GM21723 (cell line): ENCODE measurements at regions not wholly inside any gene's neighbourhood (a gene's known extent, or its start where the extent isn't known, plus 50 kb on each side); places are given as distances from the start of the nearest gene placed in this dataset.
A peak's percentile ranks its signal among the peaks of the same experiment; 100 is the strongest.
"Not testable (repeated sequence)": the region's sequence is repeated elsewhere in the genome, so short reads cannot be mapped to it uniquely, and the experiment has no call there.

ENCODE experiments used
- ATAC-seq: cut with Tn5 transposase; IDR thresholded peaks from one replicate; pipeline ENCODE4 v1.9.1; 2021; ENCODE audit warnings: mild to moderate bottlenecking, moderate library complexity; ENCODE audit not compliant: unreplicated experiment

GRCh38 chr2:226540204-226540994 is 259.2 kb downstream of the IRS1 start:
- ATAC-seq, result no peak

GRCh38 chr2:226536410-226536809 is 263.2 kb downstream of the IRS1 start:
- ATAC-seq, result no peak

DNA sequence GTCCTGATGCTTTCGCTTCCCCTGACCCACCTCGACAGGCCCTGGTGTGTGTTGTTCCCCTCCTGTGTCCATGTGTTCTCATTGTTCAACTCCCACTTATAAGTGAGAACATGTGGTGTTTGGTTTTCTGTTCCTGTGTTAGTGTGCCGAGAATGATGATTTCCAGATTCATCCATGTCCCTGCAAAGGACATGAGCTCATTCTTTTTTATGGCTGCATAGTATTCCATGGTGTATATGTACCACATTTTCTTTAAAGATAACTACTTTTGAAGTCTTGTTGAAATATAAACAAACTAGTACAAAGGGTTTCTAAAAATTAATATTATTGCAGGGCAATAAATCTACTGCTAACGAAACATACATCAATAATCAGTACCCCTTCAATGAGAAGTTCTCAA is 266.6 kb downstream of the IRS1 start:
- not testable (repeated sequence) for ATAC-seq

DNA sequence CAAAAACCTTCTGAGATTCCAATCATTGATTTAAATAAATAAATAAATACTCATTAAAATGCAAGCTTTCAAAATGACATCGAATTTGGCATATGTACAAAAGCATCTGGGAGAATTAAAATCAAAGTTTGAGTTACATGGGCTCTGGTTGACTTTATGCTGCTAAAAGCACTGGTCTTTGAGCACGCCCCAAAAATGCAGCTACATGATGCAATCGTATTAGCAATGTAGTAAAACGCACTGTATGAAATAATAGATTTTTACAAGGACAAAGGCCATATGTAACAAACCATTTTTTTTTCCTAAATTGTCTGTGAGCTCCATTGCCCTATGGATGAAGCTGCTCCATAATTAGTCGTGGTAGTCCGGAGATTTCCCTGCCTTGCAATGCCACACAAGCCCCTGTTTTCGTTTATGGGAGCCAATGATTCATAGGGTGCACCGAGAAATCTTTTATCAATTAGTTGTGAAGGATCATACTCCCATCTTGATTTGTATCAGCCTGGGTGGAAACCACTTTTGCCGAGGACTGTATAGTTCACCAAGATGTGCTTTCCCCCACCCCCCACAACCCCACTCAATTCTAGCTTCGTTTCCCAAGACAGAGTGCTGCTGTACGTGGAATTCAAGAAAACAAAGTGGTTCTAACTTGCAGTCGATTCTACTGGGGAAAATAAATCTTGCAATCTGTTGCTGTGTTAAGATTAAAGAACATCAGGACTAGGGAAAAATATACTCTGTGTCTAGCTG is 268.4 kb downstream of the IRS1 start:
- ATAC-seq, result no peak

GRCh38 chr2:226529556-226529955 is 270.1 kb downstream of the IRS1 start:
- no peak for ATAC-seq

DNA sequence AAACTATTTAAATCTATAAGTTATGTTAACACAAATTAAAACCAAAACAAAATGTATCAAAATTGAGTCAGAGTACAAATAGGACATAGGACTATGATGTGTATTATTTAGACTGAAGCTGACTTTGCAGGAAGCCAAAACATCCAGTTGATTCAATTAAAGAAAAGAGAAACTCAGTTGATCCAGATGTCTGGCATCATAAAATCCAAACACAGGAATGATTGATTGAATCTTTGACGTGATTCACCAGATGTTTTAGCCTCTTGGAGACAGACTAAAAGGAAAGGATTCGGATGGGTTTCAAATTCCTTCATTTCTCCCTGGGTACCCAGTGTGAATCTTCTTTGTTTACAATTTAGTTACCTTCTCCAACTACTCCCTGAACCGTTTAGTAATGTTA is 272.9 kb downstream of the IRS1 start:
- no peak for ATAC-seq

- no peak for ATAC-seq
Measured at GRCh38 chr2:226524381-226524843, 275.2 kb downstream of the IRS1 start.

GRCh38 chr2:226520723-226521122 is 278.9 kb downstream of the IRS1 start:
- no peak for ATAC-seq

DNA sequence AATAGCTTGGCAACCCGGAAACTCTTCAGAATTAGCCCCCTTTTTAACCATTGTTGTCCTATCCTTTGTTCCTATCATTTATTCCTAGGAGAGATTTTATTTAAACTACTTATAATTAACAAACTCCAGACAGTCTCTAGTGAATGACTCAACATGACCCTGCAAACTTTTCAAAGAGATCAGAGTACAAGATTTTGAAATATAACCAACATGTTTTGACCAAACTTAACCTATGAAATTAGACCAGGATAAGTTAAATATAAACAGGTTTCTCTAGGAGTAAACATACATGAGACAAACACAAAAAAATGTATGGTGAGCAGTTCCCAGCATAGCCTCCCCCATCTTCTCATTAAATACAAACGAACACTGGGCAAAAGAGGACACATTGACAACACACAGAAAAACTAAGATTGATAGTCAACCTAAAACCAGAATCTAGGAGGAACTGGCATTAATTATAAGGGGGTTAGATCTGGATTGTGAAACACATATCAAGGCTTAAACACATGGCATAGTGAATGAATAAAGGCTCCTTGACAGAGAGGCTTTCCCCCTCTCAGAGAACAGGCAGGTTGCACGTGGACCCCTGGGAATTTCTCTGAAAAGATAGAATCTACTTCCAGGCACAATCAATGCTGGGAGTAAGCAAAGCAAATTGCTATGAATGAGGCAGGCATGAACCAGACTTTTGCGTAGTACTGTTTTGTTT is 284.1 kb downstream of the IRS1 start:
- no peak for ATAC-seq

- ATAC-seq, result no peak
Measured at GRCh38 chr2:226514895-226515294, 284.7 kb downstream of the IRS1 start.

- no peak for ATAC-seq
Measured at GRCh38 chr2:226511311-226511710, 288.3 kb downstream of the IRS1 start.

GRCh38 chr2:226508683-226509082 is 290.9 kb downstream of the IRS1 start:
- no peak for ATAC-seq

- no peak for ATAC-seq
Measured at GRCh38 chr2:226508005-226508404, 291.6 kb downstream of the IRS1 start.

DNA sequence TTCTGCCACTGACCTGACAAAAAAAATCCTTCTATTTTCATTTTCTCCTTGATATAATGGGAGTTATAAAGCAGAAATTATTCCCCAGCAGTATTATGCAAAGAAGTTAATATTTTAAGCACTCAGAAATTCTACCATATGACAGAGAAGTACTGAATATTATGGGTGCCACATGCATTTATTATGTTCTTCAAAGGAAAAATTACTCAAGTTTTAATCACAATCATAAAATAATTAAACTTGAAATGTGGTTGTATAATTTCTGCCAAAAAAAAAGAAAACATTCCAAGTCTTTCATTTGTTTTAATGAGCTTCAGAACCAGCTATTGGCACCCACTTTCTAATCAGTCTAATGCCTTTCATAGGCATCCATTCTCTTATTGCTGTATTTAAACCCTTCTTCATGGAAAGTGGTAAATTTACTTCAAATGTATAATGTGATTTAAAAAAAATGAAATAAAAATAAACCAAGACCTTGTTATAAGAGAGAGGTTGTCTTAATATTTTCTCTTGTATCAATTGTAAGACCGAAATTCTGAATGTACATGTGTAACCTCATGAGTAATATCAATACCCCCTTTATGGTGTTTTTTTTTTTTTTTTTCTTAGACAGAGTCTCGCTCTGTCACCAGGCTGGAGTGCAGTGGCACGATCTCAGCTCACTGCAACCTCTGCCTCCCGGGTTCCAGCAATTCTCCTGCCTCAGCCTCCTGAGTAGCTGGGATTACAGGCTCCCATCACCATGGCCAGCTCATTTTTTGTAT is 302.3 kb downstream of the IRS1 start:
- ATAC-seq, result no peak

- ATAC-seq, result no peak
Measured at GRCh38 chr2:226496273-226496550, 303.4 kb downstream of the IRS1 start.

DNA sequence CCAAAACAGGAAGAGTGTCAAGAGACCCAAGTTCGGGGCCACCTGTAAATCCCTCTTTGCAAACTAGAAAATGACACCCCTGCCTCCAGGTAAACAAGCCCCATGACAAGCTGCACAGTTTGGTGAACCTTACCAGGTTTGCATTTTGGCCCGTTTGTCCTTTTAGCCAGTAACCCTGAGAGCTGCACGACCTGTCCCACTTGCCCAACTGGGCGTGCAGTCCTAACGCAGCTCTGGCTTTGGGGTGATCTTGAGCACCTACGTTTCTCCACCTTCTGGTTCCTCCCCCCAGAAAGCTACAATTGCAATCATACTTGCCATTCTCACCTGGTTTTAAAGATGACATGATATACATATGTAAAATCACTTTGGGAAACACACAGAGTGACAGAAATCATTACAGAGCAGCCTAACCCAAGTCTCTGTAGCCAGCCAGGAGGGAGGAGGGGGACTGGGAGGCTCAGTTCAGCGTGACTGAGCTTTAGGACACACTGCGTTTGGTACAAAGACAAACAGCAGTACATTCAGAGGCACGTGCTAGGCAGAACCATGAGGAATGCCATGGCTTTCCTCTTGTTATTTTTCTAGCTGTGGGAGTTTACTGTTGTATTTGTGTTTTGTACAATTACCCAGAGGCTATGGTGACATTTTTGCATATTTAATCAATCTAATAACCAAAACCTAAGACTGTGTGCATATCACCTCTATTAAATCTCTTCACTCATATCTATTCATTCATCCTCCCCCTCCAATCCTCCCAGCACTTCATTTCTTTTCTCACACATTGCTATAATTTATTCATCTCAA is 304.0 kb downstream of the IRS1 start:
- ATAC-seq, result no peak

DNA sequence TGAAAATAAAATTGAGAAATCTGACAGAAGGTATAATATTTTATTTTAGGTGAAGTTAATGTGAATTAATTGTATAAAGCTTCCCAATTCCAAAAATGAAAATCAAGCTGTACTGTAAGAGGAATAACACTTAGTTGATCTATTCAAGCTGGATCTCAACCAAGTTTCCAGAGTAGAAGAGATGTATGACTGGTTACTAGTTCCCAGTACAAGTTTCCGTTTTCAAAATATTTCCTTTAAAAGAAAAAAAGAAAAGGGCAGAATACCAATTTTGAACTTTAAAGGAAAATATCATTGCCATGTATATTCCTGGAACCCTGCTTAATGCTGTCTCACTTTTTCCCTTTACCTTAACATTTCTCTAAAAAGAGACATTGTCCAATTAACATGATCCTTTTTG is 308.5 kb downstream of the IRS1 start:
- no peak for ATAC-seq

DNA sequence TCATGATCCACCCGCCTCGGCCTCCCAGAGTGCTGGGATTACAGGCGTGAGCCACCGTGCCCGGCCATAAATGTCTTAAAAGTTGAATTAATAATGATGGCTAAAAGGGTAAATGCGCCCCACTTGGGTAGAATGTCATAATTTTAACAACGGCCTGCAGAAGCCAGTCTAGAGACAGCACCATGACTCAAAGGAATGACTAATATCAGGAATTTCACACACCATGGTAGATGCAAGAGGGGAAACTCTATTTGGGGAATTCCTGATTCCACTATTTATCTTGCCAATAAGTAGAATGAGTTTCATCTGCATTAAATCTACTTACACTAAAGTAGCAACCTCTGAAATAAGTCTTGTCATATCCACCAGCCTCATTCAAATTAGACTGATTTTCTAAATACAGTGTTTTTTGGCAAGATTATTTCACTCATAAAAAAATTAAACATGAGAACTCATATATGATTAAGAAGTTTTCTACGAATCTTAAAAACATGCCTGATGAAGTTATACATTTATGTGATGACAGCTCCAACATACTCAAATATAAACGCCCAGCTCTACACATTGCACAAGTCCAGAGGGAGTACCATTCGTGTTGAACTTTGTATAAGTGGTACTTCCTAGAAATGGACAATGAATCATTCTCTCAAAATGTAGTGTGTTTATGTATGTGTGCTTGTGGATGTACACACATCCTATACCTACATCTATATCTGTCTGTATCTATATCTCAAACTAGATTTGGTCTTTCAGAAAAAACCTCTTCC is 309.7 kb downstream of the IRS1 start:
- ATAC-seq, result peak; percentile 79

DNA sequence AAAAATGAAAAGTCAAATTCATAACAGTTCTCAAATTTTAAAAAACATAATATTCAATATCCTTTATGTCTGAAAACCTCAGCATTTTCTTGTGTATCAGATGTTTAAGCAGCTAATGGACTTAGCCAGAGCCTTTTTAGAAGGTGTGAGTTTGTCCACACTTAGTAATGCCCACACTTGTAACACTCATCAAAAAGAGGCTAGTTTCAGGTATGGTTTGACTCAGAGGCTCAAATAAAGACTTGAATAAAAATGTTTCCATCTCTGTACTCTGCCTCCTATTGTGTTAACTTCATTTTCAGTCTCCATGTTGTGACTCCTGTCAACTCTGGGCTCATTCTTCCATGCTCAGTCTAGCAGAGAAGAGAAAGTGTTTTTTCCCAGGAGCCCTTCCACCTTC is 311.6 kb downstream of the IRS1 start:
- ATAC-seq, result no peak

GRCh38 chr2:226487573-226487972 is 312.0 kb downstream of the IRS1 start:
- ATAC-seq, result no peak
